ENCODE measurements at regions not wholly inside any gene's neighbourhood (a gene's known extent, or its start where the extent isn't known, plus 50 kb on each side); places are given as distances from the start of the nearest gene placed in this dataset.

- Histone ChIP-seq H3K4me3 (no peak overlapping the region), H3K36me3 (no peaks in the 10 kb centered on the region), H3K27me3 (no peaks in the 10 kb centered on the region), H3K9me3 (peaks cover 14% of the 10 kb centered on the region; the same call in 1 of the 2 replicates)
- no peak for DNase-seq
These were observed 122.2 kb upstream of the DCBLD2 start for GRCh38 chr3:99023590-99024192.

DNA sequence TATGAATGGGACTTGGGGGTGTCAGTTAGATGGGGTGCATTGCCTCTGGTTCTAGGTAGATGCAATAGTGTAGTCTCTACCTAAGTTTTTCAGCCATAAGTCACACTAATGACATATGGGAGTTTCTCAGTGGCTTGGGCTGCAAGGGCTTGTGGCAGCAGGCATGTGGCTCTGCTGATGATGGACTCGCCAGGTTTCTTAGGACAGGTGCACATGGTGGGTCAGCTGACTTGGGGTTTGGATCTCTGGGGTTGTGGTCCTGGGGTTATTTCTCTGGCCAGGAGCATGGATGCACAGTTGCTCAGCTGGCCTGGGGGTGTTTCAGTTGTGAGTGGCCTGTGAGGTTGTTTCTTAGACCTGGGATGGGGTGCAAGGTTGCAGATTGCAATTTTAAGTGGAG lies 120.0 kb upstream of the DCBLD2 start:
- Histone ChIP-seq H3K4me3 (no peak overlapping the region), H3K36me3 (no peaks in the 10 kb centered on the region), H3K9me3 (0 out of 2 replicates have a peak, but pooled peaks cover 2% of the 10 kb centered on the region), H3K27me3 (no peaks in the 10 kb centered on the region)
- no peak for DNase-seq

DNA sequence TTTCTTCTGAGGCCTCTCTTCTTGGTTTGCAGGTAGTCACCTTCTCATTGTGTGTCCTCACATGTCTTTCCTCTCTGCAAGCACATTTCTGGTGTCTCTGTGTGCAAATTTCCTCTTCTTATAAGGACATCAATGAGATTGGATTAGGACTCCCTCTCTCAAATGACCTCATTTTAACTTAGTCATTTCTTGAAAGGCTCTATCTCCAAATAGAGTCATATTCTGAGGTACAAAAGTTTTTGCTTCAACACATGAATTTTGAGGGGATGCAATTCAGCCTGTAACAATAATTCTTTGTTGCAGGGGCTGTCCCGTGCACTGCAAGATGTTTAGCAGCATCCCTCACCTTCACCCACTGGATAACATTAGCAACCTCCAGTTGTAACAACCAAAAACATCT lies 115.0 kb upstream of the DCBLD2 start:
- DNase-seq, result no peak
- no peaks in the 10 kb centered on the region for H3K27me3 ChIP-seq

GRCh38 chr3:99013777-99014315 lies 112.4 kb upstream of the DCBLD2 start:
- Histone ChIP-seq H3K4me3 (no peak overlapping the region), H3K9me3 (peaks cover 7% of the 10 kb centered on the region; the same call in 1 of the 2 replicates), H3K27me3 (no peaks in the 10 kb centered on the region), H3K36me3 (no peaks in the 10 kb centered on the region)
- no peak for DNase-seq

More for the DNA sequence above, 115.0 kb upstream of the DCBLD2 start:
- H3K9me3 ChIP-seq, result peaks cover 7% of the 10 kb centered on the region; the same call in 1 of the 2 replicates
- H3K4me3 ChIP-seq, result no peak overlapping the region
- no peaks in the 10 kb centered on the region for H3K36me3 ChIP-seq

DNA sequence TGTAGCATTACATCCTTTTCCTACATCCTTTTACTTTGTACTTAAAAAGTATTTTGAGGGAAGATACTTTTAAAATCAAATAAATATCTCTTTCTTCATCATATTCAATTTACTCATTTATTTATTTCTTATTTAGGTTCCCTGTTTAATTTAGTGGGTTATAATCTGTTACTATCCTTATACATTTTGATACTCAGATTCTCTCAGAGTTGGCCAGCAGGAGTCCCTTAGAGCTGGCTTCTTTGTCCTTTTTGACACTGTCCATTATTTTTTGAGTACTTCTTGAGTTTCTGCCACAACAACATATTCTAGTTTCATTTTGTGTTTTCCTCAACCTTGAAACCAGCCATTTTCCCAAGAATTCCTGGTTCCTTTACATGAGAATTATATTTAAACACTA lies 111.6 kb upstream of the DCBLD2 start:
- DNase-seq, result no peak
- no peak overlapping the region for H3K4me3 ChIP-seq
- H3K9me3 ChIP-seq, result peaks cover 7% of the 10 kb centered on the region; the same call in 1 of the 2 replicates
- H3K27me3 ChIP-seq, result no peaks in the 10 kb centered on the region
- H3K36me3 ChIP-seq, result no peaks in the 10 kb centered on the region

- peaks cover 7% of the 10 kb centered on the region; the same call in 1 of the 2 replicates for H3K9me3 ChIP-seq
- no peaks in the 10 kb centered on the region for H3K36me3 ChIP-seq
- H3K27me3 ChIP-seq, result no peaks in the 10 kb centered on the region
- no peak overlapping the region for H3K4me3 ChIP-seq
- DNase-seq, result no peak
These were observed 110.6 kb upstream of the DCBLD2 start for GRCh38 chr3:99012051-99012450.

DNA sequence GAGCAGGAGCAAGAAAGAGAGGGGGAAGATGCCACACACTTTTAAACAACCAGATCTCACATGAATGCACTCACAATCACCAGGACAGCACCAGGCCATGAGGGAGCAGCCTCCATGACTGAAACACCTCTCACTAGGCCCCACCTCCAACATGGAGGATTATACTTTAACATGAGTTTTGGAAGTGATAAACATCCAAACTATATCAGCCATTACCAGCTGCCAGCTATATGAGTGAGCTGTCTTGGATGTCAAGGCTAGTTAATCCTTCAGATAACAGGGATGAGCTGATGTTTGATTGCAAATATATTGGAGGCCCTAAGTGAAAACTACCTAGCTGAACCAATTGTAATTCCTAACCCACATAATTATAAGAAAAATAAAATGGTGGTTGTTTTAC lies 108.4 kb upstream of the DCBLD2 start:
- DNase-seq, result no peak

DNA sequence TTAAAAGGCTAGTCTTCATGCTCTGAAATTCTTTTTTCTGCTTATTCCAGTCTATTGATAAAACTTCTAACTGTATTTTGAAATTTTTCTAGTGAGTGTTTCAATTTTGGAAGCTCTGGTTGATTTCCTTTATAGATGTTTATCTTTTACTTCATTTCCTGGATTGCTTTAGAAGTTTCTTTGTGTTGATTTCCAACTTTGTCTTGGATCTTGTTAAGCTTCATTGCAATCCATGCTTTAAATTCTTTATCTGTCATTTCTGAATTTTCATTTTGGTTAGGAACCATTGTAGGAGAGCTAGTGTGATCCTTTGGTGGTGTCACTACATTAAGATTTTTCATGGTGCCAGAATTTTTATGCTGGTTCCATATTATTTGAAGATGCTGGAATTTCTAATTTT lies 105.2 kb upstream of the DCBLD2 start:
- no peaks in the 10 kb centered on the region for H3K27me3 ChIP-seq
- peaks cover 3% of the 10 kb centered on the region; the same call in 1 of the 2 replicates for H3K9me3 ChIP-seq
- H3K36me3 ChIP-seq, result no peaks in the 10 kb centered on the region
- H3K4me3 ChIP-seq, result no peak overlapping the region
- DNase-seq, result no peak

More for the DNA sequence above, 108.4 kb upstream of the DCBLD2 start:
- no peak overlapping the region for H3K4me3 ChIP-seq
- peaks cover 3% of the 10 kb centered on the region; the same call in 1 of the 2 replicates for H3K9me3 ChIP-seq
- no peaks in the 10 kb centered on the region for H3K36me3 ChIP-seq
- H3K27me3 ChIP-seq, result no peaks in the 10 kb centered on the region

DNA sequence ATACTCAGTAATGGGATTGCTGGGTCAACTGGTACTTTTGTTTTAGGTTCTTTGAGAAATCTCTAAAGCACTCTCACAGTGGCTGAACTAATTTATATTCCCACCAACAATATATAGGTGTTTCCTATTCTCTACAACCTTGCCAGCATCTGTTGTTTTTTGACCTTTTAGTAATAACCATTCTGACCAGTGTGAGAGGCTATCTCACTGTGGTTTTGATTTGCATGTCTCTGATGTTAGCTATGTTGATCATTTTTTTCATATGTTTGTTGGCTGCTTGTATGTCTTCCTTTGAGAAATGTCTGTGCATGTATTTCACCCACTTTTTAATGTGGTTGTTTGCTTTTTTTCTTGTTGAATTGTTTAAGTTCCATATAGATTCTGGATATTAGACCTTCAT lies 98.2 kb upstream of the DCBLD2 start:
- H3K27me3 ChIP-seq, result no peaks in the 10 kb centered on the region; the same call in 1 of the 2 replicates
- no peaks in the 10 kb centered on the region for H3K9me3 ChIP-seq
- no peaks in the 10 kb centered on the region for H3K36me3 ChIP-seq
- no peak for DNase-seq
- no peak overlapping the region for H3K4me3 ChIP-seq

- H3K36me3 ChIP-seq, result no peaks in the 10 kb centered on the region
- 0 out of 2 replicates have a peak, but pooled peaks cover 2% of the 10 kb centered on the region for H3K9me3 ChIP-seq
- no peak for DNase-seq
- no peaks in the 10 kb centered on the region for H3K27me3 ChIP-seq
- no peak overlapping the region for H3K4me3 ChIP-seq
These were observed 92.8 kb upstream of the DCBLD2 start for GRCh38 chr3:98994128-98994762.

DNA sequence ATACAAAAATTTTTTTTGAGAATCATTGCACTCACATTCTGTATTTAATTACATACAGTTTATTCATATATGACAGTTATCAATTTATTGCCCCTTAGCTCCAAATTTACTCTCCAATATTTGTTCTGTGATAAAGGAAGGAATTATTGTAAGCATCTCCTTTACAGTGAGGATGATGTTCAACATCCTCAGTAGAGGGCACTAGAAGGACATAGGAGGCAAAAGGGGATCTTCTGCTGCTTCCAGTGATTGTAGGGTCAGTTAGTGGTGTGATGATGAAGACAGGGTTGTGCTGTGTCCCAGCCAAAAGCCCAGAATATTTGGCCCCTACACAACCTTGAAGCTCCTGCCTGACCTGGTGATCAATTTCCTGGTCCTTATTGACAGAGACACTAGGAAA lies 89.9 kb upstream of the DCBLD2 start:
- Histone ChIP-seq H3K36me3 (no peaks in the 10 kb centered on the region), H3K4me3 (no peak overlapping the region), H3K9me3 (0 out of 2 replicates have a peak, but pooled peaks cover 2% of the 10 kb centered on the region), H3K27me3 (no peaks in the 10 kb centered on the region)
- no peak for DNase-seq

DNA sequence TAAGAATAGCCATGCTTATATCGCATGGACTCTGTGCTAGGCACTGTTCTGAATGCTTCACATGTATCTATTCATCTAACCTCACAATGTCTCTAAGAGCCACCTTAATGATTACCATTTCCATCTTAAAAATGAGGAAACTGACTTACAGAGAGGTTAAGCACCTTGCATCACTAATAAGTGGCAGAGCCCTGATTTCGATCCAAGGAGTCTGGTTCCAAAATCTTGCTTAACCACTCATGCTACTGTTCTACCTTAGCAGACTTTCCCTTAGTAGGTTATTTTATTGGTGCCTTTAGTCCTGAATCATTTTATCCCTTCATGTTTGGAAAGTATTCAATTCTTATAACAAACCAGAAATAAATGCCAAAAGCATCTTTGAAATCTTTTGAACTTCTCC lies 89.2 kb upstream of the DCBLD2 start:
- DNase-seq, result no peak
- no peaks in the 10 kb centered on the region for H3K27me3 ChIP-seq
- 0 out of 2 replicates have a peak, but pooled peaks cover 2% of the 10 kb centered on the region for H3K9me3 ChIP-seq
- no peak overlapping the region for H3K4me3 ChIP-seq
- no peaks in the 10 kb centered on the region for H3K36me3 ChIP-seq

- no peaks in the 10 kb centered on the region for H3K27me3 ChIP-seq
- peak; percentile 59 for DNase-seq
- H3K9me3 ChIP-seq, result no peaks in the 10 kb centered on the region
- H3K4me3 ChIP-seq, result no peak overlapping the region
- no peaks in the 10 kb centered on the region for H3K36me3 ChIP-seq
These were observed 84.6 kb upstream of the DCBLD2 start for GRCh38 chr3:98986073-98986472.

DNA sequence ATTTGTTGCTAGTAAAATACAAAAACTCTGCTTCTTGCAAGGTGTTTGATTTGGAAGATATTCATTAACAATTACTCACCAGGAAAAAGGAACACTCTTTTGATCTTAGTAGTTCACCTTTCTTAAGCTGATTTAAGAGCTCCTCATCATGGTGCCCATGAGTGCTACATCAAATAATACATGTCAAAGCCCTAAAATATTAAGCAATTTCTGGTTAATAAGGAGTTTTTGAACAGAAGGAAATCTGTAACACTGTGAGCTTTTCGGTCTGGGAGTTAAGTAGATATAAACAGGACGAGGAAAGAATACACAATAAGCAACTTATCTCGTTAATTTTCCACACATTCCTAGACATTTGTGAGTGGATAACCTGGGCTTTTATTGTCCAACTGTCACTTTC lies 83.9 kb upstream of the DCBLD2 start:
- H3K4me3 ChIP-seq, result no peak overlapping the region
- no peak for DNase-seq

GRCh38 chr3:98984024-98984423 lies 82.5 kb upstream of the DCBLD2 start:
- H3K9me3 ChIP-seq, result no peaks in the 10 kb centered on the region; the same call in 1 of the 2 replicates
- no peaks in the 10 kb centered on the region for H3K27me3 ChIP-seq
- H3K4me3 ChIP-seq, result no peak overlapping the region
- DNase-seq, result no peak
- H3K36me3 ChIP-seq, result no peaks in the 10 kb centered on the region

More for the DNA sequence above, 83.9 kb upstream of the DCBLD2 start:
- Histone ChIP-seq H3K36me3 (no peaks in the 10 kb centered on the region), H3K9me3 (no peaks in the 10 kb centered on the region), H3K27me3 (no peaks in the 10 kb centered on the region)

GRCh38 chr3:98982351-98982750 lies 80.9 kb upstream of the DCBLD2 start:
- Histone ChIP-seq H3K9me3 (no peaks in the 10 kb centered on the region; the same call in 1 of the 2 replicates), H3K4me3 (no peak overlapping the region), H3K36me3 (no peaks in the 10 kb centered on the region), H3K27me3 (no peaks in the 10 kb centered on the region)
- DNase-seq, result no peak

- no peak for DNase-seq
- H3K27me3 ChIP-seq, result no peaks in the 10 kb centered on the region
- H3K4me3 ChIP-seq, result no peak overlapping the region
- no peaks in the 10 kb centered on the region for H3K36me3 ChIP-seq
- no peaks in the 10 kb centered on the region; the same call in 1 of the 2 replicates for H3K9me3 ChIP-seq
These were observed 79.6 kb upstream of the DCBLD2 start for GRCh38 chr3:98980915-98981596.
